ENCODE measurements at regions not wholly inside any gene's neighbourhood (a gene's known extent, or its start where the extent isn't known, plus 50 kb on each side); places are given as distances from the start of the nearest gene placed in this dataset.

- TF ChIP-seq CREB1 (CRISPR knock-in tag; IDR thresholded peaks at IDR 0.05; ENCODE audit: low read depth) (no peak), ETS1 (IDR thresholded peaks at IDR 0.05) (no peak)
Observed at GRCh38 chr4:17418010-17418409, 93.9 kb downstream of the QDPR start (continued).

DNA sequence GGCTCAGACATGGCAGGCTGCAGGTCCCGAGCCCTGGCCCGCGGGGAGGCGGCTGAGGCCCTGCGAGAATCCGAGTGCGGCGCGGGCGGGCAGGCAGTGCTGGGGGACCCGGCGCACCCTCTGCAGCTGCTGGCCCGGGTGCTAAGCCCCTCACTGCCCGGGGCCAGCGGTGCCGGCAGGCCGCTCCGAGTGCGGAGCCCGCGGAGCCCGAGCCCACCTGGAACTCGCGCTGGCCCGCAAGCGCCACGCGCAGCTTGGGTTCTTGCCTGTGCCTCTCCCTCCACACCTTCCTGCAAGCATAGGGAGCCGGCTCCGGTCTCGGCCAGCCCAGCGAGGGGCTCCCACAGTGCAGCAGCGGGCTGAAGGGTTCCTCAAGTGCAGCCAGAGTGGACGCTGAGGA lies 97.5 kb downstream of the QDPR start:
- Histone ChIP-seq H3K36me3 (ENCODE audit: insufficient read depth) (no peaks in the 10 kb centered on the region), H3K4me2 (no peak overlapping the region), H3K27me3 (ENCODE audit: insufficient read depth) (no peaks in the 10 kb centered on the region), H3K27ac (ENCODE audit: low read depth) (no peak overlapping the region), H3K9me2 (ENCODE audit: insufficient read depth) (peaks cover 8% of the 10 kb centered on the region; the same call in 1 of the 2 replicates), H3K4me3 (no peak overlapping the region), H3K4me1 (ENCODE audit: insufficient read depth) (peaks cover 17% of the 10 kb centered on the region), H3K79me2 (replicated peaks; ENCODE audit: insufficient read depth) (no peaks in the 10 kb centered on the region), H3F3A (replicated peaks; ENCODE audit: low read depth) (no peaks in the 10 kb centered on the region), H2AFZ (no peak overlapping the region), H4K20me1 (replicated peaks; ENCODE audit: insufficient read depth) (no peaks in the 10 kb centered on the region)
- Mint-ChIP-seq H3K4me1 (peaks cover 19% of the 10 kb centered on the region), H3K36me3 (ENCODE audit: low read depth) (peaks cover 26% of the 10 kb centered on the region), H3K4me3 (no peak overlapping the region), H3K27me3 (ENCODE audit: insufficient read depth, low read depth, poor library complexity) (no peaks in the 10 kb centered on the region), H3K27ac (no peak overlapping the region), H3K9me3 (peaks cover 34% of the 10 kb centered on the region)
- ATAC-seq = no peak
- no peak for DNase-seq (ENCODE audit: low spot score)
- TF ChIP-seq REST (IDR thresholded peaks at IDR 0.05; ENCODE audit: unreplicated experiment) = no peak
- TF ChIP-seq JUNB (IDR thresholded peaks at IDR 0.05; ENCODE audit: unreplicated experiment) = no peak
- no peak for TF ChIP-seq ZNF462 (CRISPR knock-in tag; IDR thresholded peaks at IDR 0.05)
- TF ChIP-seq, protein P1, sequence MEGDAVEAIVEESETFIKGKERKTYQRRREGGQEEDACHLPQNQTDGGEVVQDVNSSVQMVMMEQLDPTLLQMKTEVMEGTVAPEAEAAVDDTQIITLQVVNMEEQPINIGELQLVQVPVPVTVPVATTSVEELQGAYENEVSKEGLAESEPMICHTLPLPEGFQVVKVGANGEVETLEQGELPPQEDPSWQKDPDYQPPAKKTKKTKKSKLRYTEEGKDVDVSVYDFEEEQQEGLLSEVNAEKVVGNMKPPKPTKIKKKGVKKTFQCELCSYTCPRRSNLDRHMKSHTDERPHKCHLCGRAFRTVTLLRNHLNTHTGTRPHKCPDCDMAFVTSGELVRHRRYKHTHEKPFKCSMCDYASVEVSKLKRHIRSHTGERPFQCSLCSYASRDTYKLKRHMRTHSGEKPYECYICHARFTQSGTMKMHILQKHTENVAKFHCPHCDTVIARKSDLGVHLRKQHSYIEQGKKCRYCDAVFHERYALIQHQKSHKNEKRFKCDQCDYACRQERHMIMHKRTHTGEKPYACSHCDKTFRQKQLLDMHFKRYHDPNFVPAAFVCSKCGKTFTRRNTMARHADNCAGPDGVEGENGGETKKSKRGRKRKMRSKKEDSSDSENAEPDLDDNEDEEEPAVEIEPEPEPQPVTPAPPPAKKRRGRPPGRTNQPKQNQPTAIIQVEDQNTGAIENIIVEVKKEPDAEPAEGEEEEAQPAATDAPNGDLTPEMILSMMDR (conservative IDR thresholded peaks at IDR 0.05; ENCODE audit: low read depth in 2 of 2) = no peak
- no peak for TF ChIP-seq EZH2 (IDR thresholded peaks at IDR 0.05; ENCODE audit: low read depth, unreplicated experiment)
- TF ChIP-seq STAT1 (IDR thresholded peaks at IDR 0.05; ENCODE audit: unreplicated experiment) = no peak
- no peak for TF ChIP-seq ZNF331 (CRISPR knock-in tag; IDR thresholded peaks at IDR 0.05; ENCODE audit: low read depth)
- TF ChIP-seq NANOG (IDR thresholded peaks at IDR 0.05; ENCODE audit: borderline replicate concordance) = no peak
- TF ChIP-seq ZNF114 (CRISPR knock-in tag; IDR thresholded peaks at IDR 0.05) = no peak
- TF ChIP-seq CREB1 (CRISPR knock-in tag; IDR thresholded peaks at IDR 0.05; ENCODE audit: low read depth) = no peak
- no peak for TF ChIP-seq POLR2AphosphoS5 (IDR thresholded peaks at IDR 0.05; ENCODE audit: low read depth)

Measured in GM23338 (cell line).